WTC11 (cell line): ENCODE measurements at regions not wholly inside any gene's neighbourhood (a gene's known extent, or its start where the extent isn't known, plus 50 kb on each side); places are given as distances from the start of the nearest gene placed in this dataset.

Source experiments
- ATF2 ChIP-seq: sonication (generic); formaldehyde crosslinking; IDR thresholded peaks from 2 replicates; pipeline ENCODE4 v1.8.1; 2022; ENCODE audit warnings: low read depth, missing genetic modification reagents, borderline replicate concordance
- CTCF ChIP-seq: fragments of 200-600 bp; IDR thresholded peaks from 2 replicates; pipeline ENCODE4 v1.8.0; 2022; ENCODE audit warnings: antibody characterized with exemption
- KAT7 ChIP-seq: sonication (generic); formaldehyde crosslinking; IDR thresholded peaks from 2 replicates; pipeline ENCODE4 v1.8.1; 2023; ENCODE audit warnings: missing genetic modification reagents, mild to moderate bottlenecking, borderline replicate concordance
- NFYB ChIP-seq: sonication (generic); formaldehyde crosslinking; conservative IDR thresholded peaks from 2 replicates; pipeline ENCODE4 v1.8.0; 2022; ENCODE audit warnings: low read depth, missing genetic modification reagents
- SP1 ChIP-seq: sonication (generic); formaldehyde crosslinking; conservative IDR thresholded peaks from 2 replicates; pipeline ENCODE4 v1.8.1; 2022; ENCODE audit warnings: missing genetic modification reagents
- TCF7 ChIP-seq: sonication (generic); formaldehyde crosslinking; IDR thresholded peaks from 2 replicates; pipeline ENCODE4 v1.8.0; 2022; ENCODE audit warnings: mild to moderate bottlenecking, low read depth, missing genetic modification reagents, moderate library complexity
- TEAD4 ChIP-seq: sonication (generic); formaldehyde crosslinking; IDR thresholded peaks from 2 replicates; pipeline ENCODE4 v1.8.0; 2022; ENCODE audit warnings: mild to moderate bottlenecking, missing genetic modification reagents
- ZNF121 ChIP-seq: sonication (generic); formaldehyde crosslinking; IDR thresholded peaks from 2 replicates; pipeline ENCODE4 v1.8.0; 2023; ENCODE audit warnings: missing genetic modification reagents
- TF ChIP-seq, protein P1 (sequence below): sonication (generic); formaldehyde crosslinking; IDR thresholded peaks from 2 replicates; pipeline ENCODE4 v1.8.0; 2022; ENCODE audit warnings: mild to moderate bottlenecking, missing genetic modification reagents

DNA sequence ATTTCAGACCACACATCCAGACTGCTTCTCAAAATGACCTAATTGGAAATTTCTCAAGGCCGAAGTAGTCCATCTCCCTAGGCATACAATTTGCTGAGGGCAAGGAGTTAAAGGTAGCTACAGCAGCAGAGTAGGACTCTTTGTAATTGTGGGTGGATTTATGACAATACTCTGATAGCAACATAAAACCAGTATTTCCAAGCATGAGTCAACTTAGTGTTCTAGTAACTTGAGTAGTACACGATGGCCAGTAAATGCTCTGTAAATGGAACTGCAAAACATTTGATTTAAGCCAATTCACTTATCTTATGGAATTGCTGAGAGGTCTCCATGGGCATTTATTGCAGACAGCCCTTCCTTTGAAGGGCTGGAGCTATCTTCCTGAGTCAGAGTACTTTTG, 352.2 kb downstream of the PLK2 start:
- TF ChIP-seq CTCF: no peak
- TF ChIP-seq ATF2 (CRISPR knock-in tag): no peak
- TF ChIP-seq NFYB (CRISPR knock-in tag): no peak
- no peak for TF ChIP-seq TCF7 (CRISPR knock-in tag)
- no peak for TF ChIP-seq KAT7 (CRISPR knock-in tag)
- no peak for TF ChIP-seq ZNF121 (CRISPR knock-in tag)
- no peak for TF ChIP-seq SP1 (CRISPR knock-in tag)
- no peak for TF ChIP-seq TEAD4 (CRISPR knock-in tag)
- TF ChIP-seq, protein P1, sequence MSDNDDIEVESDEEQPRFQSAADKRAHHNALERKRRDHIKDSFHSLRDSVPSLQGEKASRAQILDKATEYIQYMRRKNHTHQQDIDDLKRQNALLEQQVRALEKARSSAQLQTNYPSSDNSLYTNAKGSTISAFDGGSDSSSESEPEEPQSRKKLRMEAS (CRISPR knock-in tag): no peak
